ENCODE measurements at regions not wholly inside any gene's neighbourhood (a gene's known extent, or its start where the extent isn't known, plus 50 kb on each side); places are given as distances from the start of the nearest gene placed in this dataset.
A peak's percentile ranks its signal among the peaks of the same experiment; 100 is the strongest.

GRCh38 chr12:61357496-61357895 is 902.7 kb upstream of the USP15 start:
- 85% methylated on average over 4 of the region's 4 CpGs for WGBS
- TF ChIP-seq JUND (IDR thresholded peaks at IDR 0.05) (no peak), FOXA1 (IDR thresholded peaks at IDR 0.05) (no peak), CTCF (IDR thresholded peaks at IDR 0.05; ENCODE audit: low read depth, low read length, missing input control) (no peak), RAD21 (IDR thresholded peaks at IDR 0.05) (no peak), EGR1 (IDR thresholded peaks at IDR 0.05; ENCODE audit: low read depth in 2 of 2) (no peak), RXRA (IDR thresholded peaks at IDR 0.05) (no peak), YY1 (IDR thresholded peaks at IDR 0.05) (no peak), SP1 (IDR thresholded peaks at IDR 0.05) (no peak), NR2F2 (IDR thresholded peaks at IDR 0.05) (no peak), HNF4G (IDR thresholded peaks at IDR 0.05) (no peak), ATF3 (IDR thresholded peaks at IDR 0.05) (no peak)
- TF ChIP-seq, protein P1, sequence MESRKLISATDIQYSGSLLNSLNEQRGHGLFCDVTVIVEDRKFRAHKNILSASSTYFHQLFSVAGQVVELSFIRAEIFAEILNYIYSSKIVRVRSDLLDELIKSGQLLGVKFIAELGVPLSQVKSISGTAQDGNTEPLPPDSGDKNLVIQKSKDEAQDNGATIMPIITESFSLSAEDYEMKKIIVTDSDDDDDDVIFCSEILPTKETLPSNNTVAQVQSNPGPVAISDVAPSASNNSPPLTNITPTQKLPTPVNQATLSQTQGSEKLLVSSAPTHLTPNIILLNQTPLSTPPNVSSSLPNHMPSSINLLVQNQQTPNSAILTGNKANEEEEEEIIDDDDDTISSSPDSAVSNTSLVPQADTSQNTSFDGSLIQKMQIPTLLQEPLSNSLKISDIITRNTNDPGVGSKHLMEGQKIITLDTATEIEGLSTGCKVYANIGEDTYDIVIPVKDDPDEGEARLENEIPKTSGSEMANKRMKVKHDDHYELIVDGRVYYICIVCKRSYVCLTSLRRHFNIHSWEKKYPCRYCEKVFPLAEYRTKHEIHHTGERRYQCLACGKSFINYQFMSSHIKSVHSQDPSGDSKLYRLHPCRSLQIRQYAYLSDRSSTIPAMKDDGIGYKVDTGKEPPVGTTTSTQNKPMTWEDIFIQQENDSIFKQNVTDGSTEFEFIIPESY (IDR thresholded peaks at IDR 0.05): no peak
- H3K9ac ChIP-seq (ENCODE audit: low read depth in 1 of 2, low read length in 2 of 2): no peak overlapping the region
- H3K27ac ChIP-seq (ENCODE audit: low read depth in 1 of 2, low read length in 2 of 2): no peak overlapping the region
- no peaks in the 10 kb centered on the region for H3K27me3 ChIP-seq (ENCODE audit: control insufficient read depth in 4 of 4, insufficient read depth in 4 of 4, low read length in 3 of 4)
- DNase-seq (ENCODE audit: low spot score): no peak
- H3K4me3 ChIP-seq (ENCODE audit: low read depth in 1 of 3, low read length in 3 of 3): no peak overlapping the region
- no peaks in the 10 kb centered on the region for H3K36me3 ChIP-seq (ENCODE audit: control insufficient read depth in 4 of 4, insufficient read depth in 3 of 4, low read depth in 1 of 4, low read length in 3 of 4)
- H3K9me3 ChIP-seq (ENCODE audit: control insufficient read depth in 4 of 4, low read length in 3 of 4): no peaks in the 10 kb centered on the region
- H3K4me1 ChIP-seq (ENCODE audit: control insufficient read depth in 4 of 4, insufficient read depth in 4 of 4, low read length in 3 of 4): peaks cover 0 to 12% (median 3%) of the 10 kb centered on the region in 4 donors

DNA sequence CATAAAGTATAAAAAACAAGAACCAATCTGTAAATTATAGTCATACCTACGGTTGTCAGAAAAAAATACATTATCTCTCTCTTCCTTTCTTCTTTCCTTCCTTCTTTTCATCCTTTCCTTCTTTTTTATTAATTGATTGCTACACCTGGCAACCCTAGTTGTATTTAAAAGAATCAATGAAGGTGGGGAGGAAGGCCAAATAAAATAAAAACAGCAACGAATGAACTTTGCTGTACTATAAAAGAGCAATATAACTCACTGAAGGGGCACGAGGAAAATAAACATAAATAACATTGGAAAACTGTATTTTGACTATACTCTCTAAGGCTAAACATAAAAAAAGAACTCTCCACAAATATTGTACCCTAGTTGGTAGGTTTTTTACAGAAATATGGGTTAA is 898.2 kb upstream of the USP15 start:
- H3K4me3 ChIP-seq (ENCODE audit: low read depth in 1 of 3, low read length in 3 of 3): no peak overlapping the region
- no peak overlapping the region for H3K27ac ChIP-seq (ENCODE audit: low read depth in 1 of 2, low read length in 2 of 2)
- H3K9ac ChIP-seq (ENCODE audit: low read depth in 1 of 2, low read length in 2 of 2): no peak overlapping the region
- H3K4me1 ChIP-seq (ENCODE audit: control insufficient read depth in 4 of 4, insufficient read depth in 4 of 4, low read length in 3 of 4): peaks cover 0 to 14% (median 4%) of the 10 kb centered on the region in 4 donors
- no peaks in the 10 kb centered on the region for H3K9me3 ChIP-seq (ENCODE audit: control insufficient read depth in 4 of 4, low read length in 3 of 4)
- 40% methylated on average over 3 of the region's 3 CpGs for WGBS
- DNase-seq (ENCODE audit: low spot score): no peak
- H3K27me3 ChIP-seq (ENCODE audit: control insufficient read depth in 4 of 4, insufficient read depth in 4 of 4, low read length in 3 of 4): no peaks in the 10 kb centered on the region
- no peaks in the 10 kb centered on the region for H3K36me3 ChIP-seq (ENCODE audit: control insufficient read depth in 4 of 4, insufficient read depth in 3 of 4, low read depth in 1 of 4, low read length in 3 of 4)
- TF ChIP-seq, protein P1 (IDR thresholded peaks at IDR 0.05): no peak
- TF ChIP-seq RAD21 (IDR thresholded peaks at IDR 0.05) (peak in 1 of 2 donors; percentile 18), ATF3 (IDR thresholded peaks at IDR 0.05) (no peak)
